GM21390 (cell line): ENCODE measurements at regions not wholly inside any gene's neighbourhood (a gene's known extent, or its start where the extent isn't known, plus 50 kb on each side); places are given as distances from the start of the nearest gene placed in this dataset.
"Not testable (repeated sequence)": the region's sequence is repeated elsewhere in the genome, so short reads cannot be mapped to it uniquely, and the experiment has no call there.

Experiments used
- ATAC-seq: cut with Tn5 transposase; IDR thresholded peaks from one replicate; pipeline ENCODE4 v1.9.1; 2021; ENCODE audit not compliant: unreplicated experiment

DNA sequence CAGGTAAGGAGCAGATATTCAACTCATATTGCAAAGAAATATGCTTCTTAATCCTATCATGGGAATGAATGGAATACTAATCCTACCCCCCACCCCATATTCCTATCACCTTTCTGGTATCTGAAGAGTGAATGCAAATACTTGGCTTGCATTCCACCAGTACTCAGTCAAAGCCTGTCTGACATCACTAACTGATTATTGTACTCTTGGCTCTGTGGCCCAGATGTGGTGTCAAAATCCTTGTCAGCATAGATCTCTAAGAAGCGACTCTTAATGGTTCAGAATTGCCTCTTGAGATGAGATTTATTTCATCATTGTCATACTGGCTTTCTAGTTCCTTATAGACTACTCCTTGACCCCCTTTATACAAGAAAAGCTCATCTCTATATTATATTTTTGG lies 604.6 kb downstream of the ADGRL2 start:
- no peak for ATAC-seq

DNA sequence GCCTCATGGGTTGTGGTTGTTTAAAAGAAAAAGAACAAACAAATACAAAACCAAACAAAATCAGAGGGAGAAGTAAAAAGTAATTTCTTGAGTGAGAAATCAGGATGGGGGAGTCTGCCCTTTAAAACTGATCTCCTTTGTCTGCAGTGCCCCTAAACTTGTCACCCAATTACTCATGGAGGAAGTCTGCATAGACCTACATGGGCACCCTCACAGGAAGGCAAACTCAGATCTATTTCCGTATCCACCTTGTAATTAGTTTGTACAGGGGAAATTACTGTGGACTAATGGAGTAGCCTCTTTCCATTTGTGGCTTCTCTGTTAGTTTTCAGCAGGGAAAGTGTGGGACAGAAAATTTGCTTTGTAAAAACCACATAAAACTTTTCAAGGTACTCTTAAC lies 600.4 kb downstream of the ADGRL2 start:
- no peak for ATAC-seq

DNA sequence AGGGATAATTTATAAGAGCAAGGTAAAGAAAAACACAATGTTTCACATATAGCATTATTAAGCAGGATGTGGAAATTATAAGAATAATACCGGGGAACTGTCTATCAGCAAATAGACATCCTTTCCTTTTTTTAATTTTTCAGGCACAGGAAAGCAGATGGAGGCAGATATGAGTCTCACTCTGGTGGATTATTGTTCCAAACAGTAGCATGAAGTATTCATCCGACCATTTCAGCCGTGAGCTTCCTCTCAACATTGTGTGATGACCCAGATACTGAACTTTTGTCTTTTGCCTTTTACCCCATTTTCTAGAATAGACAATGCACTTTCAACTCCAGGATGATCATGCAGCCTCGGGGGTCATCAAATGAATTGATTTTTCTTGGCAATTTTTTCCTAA lies 599.8 kb downstream of the ADGRL2 start:
- no peak for ATAC-seq

DNA sequence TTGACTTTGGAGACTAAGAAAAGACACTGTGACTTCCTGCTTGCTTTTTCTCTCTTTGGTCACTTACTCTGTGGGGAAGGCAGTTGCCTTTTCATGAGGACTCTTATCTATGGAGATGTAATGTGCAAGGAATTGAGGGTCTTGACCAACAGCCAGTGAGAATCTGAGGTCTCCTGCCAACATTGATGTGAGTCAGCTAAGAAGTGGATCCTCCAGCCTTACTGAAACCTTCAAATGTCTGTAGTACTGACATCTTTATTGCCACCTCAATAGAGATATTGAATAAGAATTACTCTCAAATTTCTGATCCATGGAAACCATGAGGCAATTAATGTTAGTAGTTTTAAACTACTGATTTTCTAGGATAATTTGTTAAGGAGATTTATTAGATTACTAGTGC lies 598.4 kb downstream of the ADGRL2 start:
- ATAC-seq = no peak

DNA sequence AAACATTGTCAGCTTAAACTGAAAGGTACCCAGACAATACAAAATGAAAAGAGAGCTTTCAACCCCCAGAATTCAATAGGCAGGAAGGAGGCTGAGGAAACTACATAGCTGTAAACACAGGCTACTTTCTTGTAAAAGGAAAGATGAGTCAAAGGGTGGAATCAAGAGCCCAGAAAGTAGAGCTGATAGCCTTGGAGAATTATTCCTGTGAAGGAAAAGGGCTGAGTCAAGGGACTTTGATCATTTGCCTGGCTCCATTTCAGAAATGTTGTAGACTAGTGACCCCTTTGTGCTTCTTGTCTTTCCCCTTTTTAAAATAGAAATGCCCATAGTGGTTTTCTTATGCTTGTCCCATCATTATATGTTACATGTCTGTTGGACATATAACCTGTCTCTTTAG lies 597.6 kb downstream of the ADGRL2 start:
- no peak for ATAC-seq

DNA sequence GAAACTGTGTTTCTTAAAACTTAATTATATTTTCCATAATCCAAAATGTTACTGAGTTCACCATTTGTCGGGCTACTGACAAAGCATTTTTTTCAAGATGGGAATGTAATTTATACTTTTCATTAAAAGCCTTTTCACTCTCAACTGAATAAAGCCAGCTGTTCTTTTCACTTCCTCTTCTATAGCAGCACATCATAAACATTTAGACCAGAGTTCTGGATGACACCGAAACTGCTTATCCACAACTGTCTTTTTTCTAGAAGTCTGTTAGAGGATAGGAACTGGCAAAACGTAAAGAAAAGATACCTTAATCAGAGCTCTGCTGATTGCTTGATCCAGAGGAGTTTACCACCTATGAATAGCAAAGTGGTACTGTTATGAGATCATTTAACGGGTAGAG lies 594.7 kb downstream of the ADGRL2 start:
- ATAC-seq = no peak

DNA sequence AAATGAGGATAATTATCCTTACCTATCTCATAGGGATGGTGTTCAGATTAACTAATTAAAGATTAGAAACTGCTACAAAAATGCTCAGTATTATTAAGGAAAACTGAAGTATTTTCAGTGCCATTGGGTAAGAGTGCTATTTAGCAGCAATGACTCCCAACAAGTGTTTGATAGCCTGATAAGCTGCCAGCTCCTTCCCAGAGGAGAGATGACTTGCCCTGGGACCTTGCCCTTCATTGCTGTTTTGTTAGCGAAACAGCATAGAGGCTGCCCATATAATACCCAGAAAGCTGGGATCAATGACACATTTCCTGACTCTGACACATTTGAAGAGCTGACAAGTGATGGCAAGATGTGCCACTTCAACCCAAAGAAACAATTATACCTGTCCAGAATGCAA lies 592.2 kb downstream of the ADGRL2 start:
- ATAC-seq = no peak

DNA sequence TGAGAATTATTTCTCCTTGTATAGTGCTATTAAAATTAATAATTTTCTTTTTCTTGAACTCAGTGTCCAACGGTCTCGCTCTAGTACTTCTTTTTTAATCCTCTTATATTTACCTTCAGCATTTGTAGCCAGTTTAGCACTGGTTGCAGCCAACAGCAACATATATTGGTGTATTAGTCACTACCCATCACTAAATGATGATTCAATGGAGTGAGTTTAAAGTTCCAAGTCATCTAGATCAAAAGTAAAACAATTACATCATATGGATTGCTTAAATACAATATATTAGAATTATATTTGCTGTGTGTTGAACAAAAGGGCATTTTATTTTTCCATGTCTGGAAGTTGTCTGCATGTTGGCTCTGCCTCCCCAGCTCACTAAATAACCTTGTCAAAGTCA lies 591.8 kb downstream of the ADGRL2 start:
- no peak for ATAC-seq

DNA sequence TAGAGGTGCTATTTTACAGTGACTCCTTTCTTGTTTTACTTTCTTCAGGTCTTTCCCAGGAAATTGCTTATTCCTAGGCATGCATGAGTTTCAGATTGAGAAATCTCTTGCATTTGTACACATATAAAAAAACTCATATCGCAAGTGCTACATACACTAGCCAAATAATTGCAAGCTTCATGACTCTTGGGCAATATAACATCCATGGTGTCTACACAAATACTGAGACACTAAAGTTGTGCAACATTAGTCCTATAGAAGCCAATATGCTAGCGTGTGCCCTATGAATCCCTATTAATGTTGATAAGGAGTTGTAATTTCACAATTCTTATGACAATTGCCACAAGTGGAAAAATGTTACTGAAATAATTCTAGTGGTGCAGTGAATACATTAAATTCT lies 591.0 kb downstream of the ADGRL2 start:
- no peak for ATAC-seq

DNA sequence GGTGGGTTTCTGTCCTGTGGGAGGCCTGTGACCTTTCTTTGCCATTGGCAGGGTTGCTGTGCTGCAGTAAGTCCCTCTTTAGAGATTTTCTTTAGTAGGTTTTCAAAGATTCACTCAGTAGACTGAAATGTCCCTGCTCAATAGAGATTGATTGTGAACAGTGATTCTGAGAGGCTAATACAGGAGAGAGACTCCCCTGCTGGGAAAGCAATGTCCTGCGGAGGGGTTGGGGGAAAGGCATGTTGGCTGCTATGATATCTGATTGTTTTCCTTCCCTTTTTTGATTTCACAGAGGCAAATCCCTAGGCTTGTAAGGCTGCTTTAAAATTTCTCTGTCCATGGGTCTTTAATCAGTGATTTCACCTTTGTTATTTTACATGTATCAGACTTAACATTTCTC lies 589.9 kb downstream of the ADGRL2 start:
- no peak for ATAC-seq

DNA sequence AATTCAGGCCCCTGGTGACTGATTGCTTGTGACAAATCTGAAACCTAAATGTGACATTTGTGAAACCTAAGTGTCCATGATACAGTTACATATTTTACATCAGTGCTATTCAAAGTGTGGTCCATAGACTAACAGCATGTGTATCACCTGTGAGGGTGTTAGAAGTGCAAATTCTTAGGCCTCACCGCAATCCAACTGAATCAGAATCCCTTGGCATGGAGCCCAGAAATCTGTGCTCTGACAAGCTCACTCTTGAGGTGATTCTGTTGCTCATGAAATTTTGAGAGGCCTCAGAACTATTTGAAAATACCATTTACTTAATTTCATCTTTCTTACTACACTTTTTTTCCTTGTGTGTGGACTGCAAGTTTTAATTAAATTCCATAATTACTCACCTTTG lies 587.9 kb downstream of the ADGRL2 start:
- no peak for ATAC-seq

DNA sequence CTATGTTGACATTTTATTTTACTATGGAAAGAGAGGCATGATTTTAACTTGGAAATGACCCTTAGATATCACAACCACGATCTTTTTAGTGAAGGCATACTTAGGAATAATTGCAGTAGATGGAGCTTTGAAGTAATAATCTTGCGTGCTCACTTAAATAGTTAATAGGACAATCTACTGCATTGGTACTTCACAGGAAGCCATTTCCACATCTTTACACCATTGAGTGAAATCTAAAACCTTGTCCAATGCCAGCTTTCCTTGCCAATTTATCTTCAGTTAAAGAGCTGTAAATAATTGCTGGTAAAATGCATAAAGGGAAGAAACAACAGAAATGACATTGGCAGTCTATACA lies 586.3 kb downstream of the ADGRL2 start:
- no peak for ATAC-seq

DNA sequence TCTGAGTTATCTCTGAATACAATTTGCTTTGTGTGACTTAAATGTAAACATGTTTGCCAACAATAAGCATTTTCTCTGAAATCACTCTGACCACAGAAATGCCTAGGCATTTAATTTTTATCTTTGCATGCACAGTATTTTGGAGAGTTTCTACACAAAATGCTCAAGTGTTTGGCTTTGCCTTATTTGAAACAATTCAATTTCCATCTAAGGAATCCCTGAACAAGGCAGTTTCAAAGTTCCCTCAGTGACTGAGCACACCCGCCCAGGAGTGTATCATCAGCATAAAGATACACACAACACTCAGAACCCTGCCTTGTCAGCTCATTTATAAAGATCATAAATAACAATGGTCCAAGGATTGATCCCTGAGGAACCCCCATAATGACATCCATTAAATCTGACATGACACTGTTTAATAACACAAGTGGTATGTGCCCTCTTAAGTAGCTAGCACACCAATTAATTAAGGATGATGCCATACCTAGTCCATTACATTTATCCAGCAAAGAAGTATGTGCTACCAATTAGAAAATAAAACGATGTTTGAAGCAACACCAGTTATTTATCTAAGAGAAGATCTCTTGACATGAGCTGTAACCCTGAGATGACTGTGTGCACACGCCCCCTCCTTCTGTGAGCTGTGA lies 585.8 kb downstream of the ADGRL2 start:
- no peak for ATAC-seq

DNA sequence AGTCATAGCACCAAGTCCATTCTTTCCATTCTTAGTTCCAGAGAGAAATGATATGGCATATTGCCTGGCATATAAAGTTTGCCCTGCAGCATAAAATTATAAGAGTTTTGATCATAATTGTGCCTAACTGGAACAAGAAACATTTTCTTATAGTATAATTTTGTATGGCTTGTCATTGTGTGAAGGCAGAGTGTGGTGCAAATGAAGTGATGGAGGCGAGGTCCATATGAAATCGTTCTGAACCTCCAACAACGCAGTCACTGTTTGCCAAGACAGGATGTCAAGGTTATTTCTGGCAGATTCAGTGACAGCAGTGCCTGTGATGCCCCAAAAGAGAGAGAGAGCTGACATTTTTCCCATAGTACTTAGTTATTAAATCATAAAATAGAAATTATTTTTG lies 584.0 kb downstream of the ADGRL2 start:
- no peak for ATAC-seq

DNA sequence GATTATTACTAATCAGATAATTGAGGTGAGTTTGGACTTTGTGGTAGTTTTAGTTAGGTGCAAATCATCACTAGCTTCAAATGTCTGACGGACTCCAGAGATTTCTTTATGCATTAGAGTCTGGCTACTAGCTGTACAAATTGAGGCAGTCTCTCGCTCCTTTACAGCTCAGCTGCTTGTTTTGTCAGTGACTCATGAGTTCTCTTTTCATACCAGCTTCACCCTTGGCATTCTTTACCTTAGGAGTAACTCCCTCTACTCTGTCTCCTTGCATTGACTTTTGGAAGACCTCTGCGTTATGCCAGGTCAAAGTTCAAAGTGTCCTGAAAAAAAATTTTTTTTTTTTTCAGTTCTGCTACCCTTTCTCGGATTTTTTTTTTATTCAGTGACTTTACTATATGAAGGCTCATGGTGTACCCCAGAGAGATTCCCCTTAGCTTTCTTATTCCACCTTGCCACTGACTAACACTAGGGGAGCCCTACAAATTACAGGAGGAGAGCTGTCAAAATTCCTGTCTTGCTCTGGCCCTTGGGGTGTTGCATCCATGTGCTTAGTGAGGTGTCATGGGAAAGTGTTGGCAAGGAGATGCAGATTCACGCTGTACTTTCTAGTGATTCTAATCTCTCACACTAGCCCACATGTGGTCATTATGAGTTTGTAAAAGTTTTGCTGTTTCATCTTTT lies 576.6 kb downstream of the ADGRL2 start:
- ATAC-seq = no peak

DNA sequence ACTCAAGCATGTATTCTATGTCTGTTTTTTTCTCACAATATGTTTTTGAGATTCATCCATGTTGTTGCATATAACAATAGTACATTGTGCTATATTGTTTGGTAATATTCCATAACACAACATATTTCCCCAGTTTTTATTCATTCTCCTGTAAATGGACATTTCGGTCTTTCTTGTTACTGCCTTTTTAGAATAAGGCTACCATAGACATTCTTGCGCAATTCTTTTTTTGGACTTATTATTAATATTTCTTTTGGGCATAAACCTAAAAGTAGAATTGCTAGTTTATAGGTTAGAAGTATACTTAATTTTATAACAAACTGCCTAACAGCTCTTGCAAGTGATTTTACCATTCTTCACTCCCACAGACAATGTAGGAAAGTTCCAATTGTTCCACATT lies 573.0 kb downstream of the ADGRL2 start:
- ATAC-seq = no peak

DNA sequence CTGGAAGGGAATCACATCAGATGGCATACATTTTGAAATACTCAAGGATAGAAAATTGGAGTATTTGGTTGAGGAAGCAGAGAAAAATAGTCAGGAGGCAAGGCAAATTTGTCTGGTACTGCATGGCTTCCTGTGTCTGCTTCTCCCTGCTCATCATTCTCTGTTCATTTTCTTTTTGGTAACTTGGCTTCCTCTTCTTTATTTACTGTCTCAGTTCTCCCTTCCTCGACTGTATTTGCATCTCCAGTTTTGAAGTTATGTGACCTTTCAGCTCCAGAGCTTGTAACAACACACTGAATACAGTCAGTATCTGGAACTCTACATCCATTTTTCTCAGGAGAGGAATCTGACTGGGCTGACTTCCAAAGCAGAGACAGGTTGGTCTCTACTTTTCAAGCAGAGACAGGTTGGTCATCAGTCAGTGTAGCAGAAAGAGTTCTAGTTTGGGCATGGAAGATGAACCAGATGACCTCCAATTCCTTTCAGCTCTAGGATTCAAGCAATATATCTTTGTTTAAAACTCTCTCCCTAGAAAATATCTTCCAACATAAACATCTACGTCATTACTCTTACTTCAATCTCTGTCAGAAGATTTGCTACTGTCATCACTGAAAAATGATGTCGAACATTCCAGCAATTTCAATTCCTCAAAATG lies 571.2 kb downstream of the ADGRL2 start:
- ATAC-seq = no peak

DNA sequence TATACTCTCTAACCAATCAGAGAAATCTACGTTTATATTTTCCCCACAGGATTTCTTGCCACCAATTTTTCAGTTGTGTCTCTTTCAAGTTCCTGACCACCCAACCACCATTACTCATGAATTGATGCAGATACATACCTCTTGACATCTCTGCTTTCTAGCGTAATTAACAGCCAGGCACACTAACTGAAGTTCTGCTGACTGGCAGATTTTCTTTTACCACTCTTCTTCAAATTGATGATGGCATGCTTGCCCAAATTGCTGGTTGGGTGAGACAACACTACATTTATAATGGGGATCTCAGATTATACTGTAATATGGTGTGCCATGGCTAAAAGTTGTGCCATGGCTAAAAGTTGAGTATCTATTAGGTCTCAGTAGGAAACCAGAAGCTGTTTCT lies 566.7 kb downstream of the ADGRL2 start:
- no peak for ATAC-seq

DNA sequence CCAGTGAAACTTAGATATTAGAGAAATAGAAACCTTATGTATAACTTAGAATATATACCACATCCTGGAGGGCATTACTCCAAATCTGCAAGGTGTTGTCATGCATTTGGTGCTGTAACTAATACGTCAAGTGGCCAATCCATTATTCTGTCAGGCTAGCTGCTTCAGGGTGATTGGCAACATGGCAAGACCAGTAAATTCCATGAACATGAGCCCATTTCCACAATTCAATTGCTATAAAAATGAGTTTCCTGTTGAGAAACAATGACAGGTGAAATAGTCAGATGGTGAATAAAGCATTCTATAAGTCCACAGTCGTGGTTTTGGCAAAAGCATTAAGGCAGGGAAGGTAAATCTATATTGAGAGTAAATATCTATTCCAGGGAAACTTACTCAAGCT lies 566.0 kb downstream of the ADGRL2 start:
- no peak for ATAC-seq

DNA sequence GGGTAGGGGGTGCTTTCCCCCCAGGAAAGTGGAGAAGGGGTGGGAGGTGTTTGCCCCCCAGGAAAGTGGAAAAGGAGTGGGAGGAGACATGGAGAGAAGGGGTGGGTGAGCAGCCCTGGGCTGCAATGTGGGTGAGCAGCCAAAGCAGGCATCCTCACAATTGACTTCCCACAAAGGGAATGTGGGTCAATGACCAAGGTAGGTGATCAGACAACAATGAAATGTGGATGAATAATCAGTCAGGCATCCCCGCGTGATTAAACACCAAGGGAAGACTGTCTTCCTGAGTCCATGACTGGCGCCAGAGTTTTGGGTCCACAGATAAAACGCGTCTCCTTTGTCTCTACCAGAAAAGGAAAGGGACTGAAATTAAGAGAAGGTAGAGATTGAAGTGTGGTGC lies 558.8 kb downstream of the ADGRL2 start:
- not testable (repeated sequence) for ATAC-seq

DNA sequence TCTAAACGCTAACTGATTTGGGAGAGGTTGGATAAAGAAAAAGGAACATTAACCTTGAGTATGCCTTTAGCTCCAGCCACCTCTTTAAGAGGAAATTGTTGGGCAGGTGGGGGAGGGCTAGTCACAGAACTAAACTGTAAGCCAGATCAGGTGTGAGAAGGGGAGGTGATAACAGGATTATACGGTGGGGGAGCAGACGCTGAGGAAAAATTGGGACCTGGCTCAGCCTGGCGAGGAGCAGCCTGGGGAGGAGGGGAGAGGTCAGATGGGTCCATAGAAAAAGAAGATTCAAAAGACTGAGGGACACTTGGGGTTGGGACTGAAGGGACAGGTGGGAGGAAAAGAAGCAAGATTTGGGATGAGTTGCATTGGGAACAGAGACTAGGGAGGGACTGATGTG lies 558.0 kb downstream of the ADGRL2 start:
- ATAC-seq = not testable (repeated sequence)

DNA sequence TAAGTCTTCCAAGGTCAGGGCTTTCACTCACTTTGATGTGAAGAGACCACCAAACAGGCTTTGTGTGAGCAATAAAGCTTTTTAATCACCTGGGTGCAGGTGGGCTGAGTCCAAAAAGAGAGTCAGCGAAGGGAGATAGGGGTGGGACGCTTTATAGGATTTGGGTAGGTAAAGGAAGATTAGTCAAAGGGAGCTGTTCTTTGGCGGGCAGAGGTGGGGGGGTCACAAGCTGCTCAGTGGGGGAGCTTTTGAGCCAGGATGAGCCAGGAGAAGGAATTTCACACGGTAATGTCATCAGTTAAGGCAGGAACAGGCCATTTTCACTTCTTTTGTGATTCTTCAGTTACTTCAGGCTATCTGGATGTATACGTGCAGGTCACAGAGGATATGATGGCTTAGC lies 553.8 kb downstream of the ADGRL2 start:
- not testable (repeated sequence) for ATAC-seq

DNA sequence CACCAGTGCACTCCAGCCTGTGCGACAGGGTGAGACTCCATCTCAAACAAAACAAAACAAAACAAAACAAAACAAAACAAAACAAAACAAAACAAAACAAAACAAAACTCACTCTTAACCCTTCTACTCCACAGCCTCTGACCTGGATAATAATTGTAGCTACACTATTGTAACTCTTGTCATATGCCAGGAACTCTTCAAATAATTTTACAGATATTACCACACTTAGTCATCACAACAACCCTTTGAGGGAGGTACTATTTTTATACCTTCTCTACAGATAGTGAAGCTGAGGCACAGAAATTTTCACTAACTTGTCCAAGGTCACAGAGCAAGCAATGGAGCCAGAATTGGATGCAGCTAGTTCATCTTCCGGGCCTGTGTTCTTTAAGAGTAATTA lies 547.8 kb downstream of the ADGRL2 start:
- ATAC-seq = no peak
